Right renal pelvis (tissue), 4 donors: ENCODE measurements at regions not wholly inside any gene's neighbourhood (a gene's known extent, or its start where the extent isn't known, plus 50 kb on each side); places are given as distances from the start of the nearest gene placed in this dataset.
"Not testable (repeated sequence)": the region's sequence is repeated elsewhere in the genome, so short reads cannot be mapped to it uniquely, and the experiment has no call there.

Experiments
- DNase-seq, 4 donors: peaks; one replicate each; pipeline ENCODE4 v3.0.0-alpha.2; 2013; ENCODE audit warnings: low read depth in 4 of 4, low spot score in 3 of 4, missing footprints in 1 of 4

GRCh38 chr5:6084376-6084775 is 294.0 kb downstream of the MED10 start:
- no peak for DNase-seq

- no peak for DNase-seq
Observed at GRCh38 chr5:6083311-6083978, 294.9 kb downstream of the MED10 start.

GRCh38 chr5:6082685-6083084 is 295.7 kb downstream of the MED10 start:
- no peak for DNase-seq

GRCh38 chr5:6081727-6082210 is 296.6 kb downstream of the MED10 start:
- no peak for DNase-seq

- no peak for DNase-seq
Observed at GRCh38 chr5:6080930-6081726, 297.2 kb downstream of the MED10 start.

- no peak for DNase-seq
Observed at GRCh38 chr5:6080436-6080835, 297.9 kb downstream of the MED10 start.

- no peak for DNase-seq
Observed at GRCh38 chr5:6078881-6079280, 299.5 kb downstream of the MED10 start.

- DNase-seq = no peak
Observed at GRCh38 chr5:6076341-6077239, 301.8 kb downstream of the MED10 start.

GRCh38 chr5:6072488-6072887 is 305.9 kb downstream of the MED10 start:
- DNase-seq = not testable (repeated sequence)

GRCh38 chr5:6069496-6070185 is 308.7 kb downstream of the MED10 start:
- no peak for DNase-seq

- no peak for DNase-seq
Observed at GRCh38 chr5:6066016-6066415, 312.3 kb downstream of the MED10 start.

GRCh38 chr5:6059137-6059800 is 319.1 kb downstream of the MED10 start:
- DNase-seq = no peak

- DNase-seq = no peak
Observed at GRCh38 chr5:6058055-6058715, 320.2 kb downstream of the MED10 start.

GRCh38 chr5:6056280-6056679 is 322.1 kb downstream of the MED10 start:
- DNase-seq = no peak

GRCh38 chr5:6049662-6050061 is 328.7 kb downstream of the MED10 start:
- DNase-seq = no peak

- DNase-seq = no peak
Observed at GRCh38 chr5:6048746-6049145, 329.6 kb downstream of the MED10 start.

GRCh38 chr5:6046296-6046967 is 331.9 kb downstream of the MED10 start:
- peak in 1 of 4 donors; percentile 2 for DNase-seq

GRCh38 chr5:6043491-6044310 is 334.6 kb downstream of the MED10 start:
- DNase-seq = no peak
